GM19452 (cell line): ENCODE measurements at regions not wholly inside any gene's neighbourhood (a gene's known extent, or its start where the extent isn't known, plus 50 kb on each side); places are given as distances from the start of the nearest gene placed in this dataset.

Source experiments
- ATAC-seq: cut with Tn5 transposase; IDR thresholded peaks from one replicate; pipeline ENCODE4 v1.9.1; 2021; ENCODE audit not compliant: unreplicated experiment

DNA sequence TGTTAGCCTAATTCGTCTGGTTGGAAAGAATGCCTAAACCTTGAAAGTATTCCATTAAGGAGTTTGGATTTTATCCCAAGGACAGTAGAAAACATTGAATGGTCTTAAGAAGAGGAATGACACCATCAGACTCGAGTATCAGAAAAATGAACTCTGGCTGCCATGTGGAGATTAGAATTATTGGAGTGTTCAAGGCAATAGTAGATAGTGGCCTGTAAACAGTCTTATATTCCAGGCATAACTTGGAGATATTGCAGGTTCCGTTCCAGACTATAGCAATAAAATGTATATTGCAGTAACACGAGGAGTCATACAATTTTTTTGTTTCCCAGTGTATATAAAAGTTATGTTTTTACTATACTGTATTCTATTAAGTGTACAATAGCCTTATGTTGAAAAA lies 130.9 kb downstream of the GDAP2 start:
- ATAC-seq = no peak

DNA sequence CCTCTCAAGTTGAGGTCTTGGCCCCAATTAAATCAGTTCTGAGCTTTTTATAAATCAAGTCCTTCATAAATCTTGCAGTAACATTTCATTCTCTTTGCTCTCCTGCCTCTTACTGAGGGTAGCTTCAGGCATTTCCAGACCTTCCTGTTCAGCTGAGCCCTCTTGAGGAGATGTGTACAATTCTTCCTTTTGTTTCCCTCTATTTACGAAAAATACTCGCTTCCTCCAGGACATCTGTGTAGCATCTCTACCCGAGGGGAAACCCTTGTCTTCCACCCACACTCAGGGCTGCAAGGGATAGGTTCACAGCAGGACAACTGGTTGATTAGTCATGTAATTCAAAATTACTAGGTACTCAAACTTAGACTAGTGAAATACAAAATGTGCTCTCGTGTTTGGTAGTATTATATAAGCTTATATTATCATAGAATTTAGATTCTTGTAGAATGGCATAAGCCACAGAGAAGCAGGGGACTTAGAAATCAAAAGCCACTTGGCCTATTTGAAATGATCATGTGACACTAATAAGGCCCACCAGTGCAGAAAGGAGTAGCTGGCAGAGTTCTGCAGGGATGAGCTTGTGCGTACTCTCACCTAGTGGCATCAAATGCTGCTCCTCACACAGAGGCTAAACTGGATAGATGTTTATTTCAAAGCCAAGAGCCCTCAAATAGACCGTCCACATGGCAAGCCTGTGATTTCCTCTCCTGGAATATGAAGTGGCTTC lies 126.7 kb downstream of the GDAP2 start:
- ATAC-seq = no peak

DNA sequence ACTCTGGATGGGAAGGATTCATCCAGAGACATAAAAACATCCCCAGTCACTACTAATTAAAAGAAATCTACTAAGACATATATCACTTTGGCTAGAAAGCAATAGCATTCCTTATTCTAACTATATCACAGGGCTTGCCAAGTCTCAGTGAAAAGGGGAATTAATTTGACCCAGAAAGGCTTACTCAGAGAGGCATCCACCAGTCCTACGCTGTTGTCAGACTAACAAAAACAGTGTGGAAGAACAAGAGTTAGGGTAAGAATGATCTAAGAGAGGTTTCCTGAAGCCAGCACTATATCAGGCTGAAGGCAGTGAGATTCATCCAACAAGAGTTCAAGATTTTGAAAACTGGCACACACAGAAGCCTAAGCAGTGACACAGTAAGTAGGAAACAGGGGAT lies 126.1 kb downstream of the GDAP2 start:
- ATAC-seq = no peak

DNA sequence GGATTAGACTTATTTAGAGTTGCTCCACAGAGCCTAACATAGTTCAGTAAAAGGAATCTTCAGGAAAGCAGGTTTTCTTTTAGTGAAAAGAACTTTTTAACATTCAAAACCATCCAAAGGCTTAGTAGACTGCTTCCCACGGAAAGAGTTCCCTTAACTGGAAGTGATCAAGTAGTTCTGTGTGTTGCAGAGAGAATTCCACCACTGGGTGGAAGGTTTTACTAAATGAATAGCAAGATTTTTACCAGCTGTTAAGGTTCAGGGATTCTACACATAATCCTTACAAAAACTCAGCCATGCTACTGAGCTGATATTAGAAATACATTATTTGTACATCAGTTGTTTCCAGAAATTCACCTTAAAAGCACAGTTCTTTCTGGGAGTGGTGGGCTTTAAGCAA lies 119.7 kb downstream of the GDAP2 start:
- no peak for ATAC-seq

DNA sequence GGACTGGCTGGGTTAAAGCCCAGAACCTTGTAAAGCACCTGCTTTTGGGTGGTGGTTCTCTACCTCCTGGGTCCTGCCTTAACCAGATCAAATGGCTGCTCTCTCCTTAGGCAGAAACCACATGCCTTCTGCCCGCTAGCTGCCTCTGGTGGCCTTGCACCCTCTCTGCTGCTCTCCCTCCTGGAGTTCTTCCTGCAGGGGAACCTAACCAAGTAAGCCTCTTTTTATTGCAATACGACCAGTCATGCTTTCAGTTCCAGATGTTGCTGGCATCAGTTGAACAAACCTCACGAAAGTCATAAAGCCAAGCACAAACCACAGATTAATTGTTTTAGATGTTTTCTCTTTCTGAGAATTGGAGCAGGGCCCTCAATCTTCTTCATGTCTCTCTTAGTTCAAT lies 118.9 kb downstream of the GDAP2 start:
- ATAC-seq = no peak

DNA sequence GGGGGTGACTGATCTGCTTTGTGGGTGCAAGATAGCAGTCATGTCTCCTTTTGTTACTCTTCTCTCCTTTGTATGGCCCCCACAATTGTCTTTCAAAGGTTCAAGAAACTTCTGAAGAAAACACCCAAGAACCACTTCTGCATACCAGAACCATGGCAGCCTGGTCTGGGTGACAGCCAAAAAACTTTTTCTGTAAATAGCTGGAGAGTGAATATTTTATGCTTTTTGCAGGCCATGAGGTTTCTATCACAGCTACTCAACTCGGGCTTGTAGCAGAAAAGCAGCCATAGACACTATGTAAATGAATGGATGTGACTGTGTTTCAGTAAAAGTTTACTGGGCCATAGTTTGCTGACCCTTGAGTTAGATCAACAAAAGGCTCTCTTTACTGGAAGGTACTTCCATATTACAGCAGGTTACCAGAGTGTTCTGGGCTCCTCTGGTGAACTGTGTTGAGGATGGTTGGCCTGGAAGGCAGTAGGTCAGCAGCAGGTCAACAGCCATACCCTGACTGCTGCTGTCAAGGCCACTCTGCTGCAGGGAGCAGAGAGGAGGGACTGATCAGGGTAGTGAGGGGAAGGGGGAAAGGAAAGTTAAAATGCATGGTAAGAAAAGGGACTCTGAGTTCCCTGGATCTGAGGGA lies 116.4 kb downstream of the GDAP2 start:
- ATAC-seq = no peak
